ENCODE measurements at regions not wholly inside any gene's neighbourhood (a gene's known extent, or its start where the extent isn't known, plus 50 kb on each side); places are given as distances from the start of the nearest gene placed in this dataset.

DNA sequence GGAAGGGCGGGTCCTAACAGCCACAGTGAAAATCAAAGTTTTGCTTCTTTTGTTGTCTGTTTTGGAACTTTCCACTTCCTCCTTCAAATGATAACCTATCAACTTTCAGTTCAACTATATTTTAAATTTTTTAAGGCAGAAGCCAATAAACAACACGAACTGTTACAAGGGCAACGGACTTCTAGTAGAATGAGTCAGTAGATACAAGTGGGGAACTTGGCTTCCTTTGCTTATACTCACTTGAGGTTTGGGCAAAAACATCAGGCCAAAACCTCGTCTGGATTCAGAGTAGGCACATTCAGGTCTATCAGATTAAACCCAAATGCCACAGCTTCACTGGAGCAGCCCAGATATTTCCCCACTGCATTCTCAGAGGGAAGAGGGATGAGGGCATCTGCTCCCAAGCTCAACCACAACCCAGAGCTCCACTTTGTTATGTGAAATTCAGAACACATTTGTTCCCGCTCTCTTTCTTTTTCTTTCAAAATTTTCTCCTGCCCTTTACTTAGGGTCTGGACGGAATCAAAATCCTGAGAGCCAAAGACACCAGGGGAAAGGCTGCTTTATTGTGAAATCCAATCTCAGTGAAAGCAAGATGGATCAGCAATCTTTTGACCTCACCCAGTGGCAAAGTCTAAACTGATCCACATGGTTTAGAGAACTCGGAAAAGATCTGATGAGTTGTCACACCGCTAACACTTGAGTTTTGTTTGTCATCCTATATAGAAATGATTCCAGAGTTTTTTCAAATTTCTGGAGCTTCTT is 152.5 kb upstream of the BTG1 start:
- H3K9me2 ChIP-seq, result no peaks in the 10 kb centered on the region
- no peak overlapping the region for H3K4me2 ChIP-seq
- no peaks in the 10 kb centered on the region for H3K36me3 ChIP-seq (replicated peaks in 1 of 2; ENCODE audit: control insufficient read depth in 1 of 2, insufficient read depth in 2 of 2, low read length in 1 of 2)
- peak overlapping the region in 1 of 2 experiments; percentile 72; a peak in 2 of 4 replicates for H3K27ac ChIP-seq (ENCODE audit: low read depth in 2 of 2, low read length in 1 of 2)
- H3K4me1 ChIP-seq (ENCODE audit: control insufficient read depth in 1 of 2, insufficient read depth in 2 of 2, low read depth in 1 of 2, low read length in 1 of 2), result peaks cover 0 to 5% of the 10 kb centered on the region in 2 experiments; a peak in 3 of 4 replicates
- no peaks in the 10 kb centered on the region for H3K9me3 ChIP-seq
- ChIA-PET POLR2A (no interaction called here), CTCF (interaction anchor here (0.6 to 1.6 kb wide), 2 partner anchors 10 to 193 kb away, joined by 4 read pairs; no protein-coding TSS in a partner anchor)
- H2AFZ ChIP-seq (ENCODE audit: low read depth), result peak overlapping the region; percentile 51; the same call in 1 of the 2 replicates
- no peaks in the 10 kb centered on the region for H4K20me1 ChIP-seq (ENCODE audit: insufficient read depth)
- H3K79me2 ChIP-seq (ENCODE audit: insufficient read depth), result no peaks in the 10 kb centered on the region
- 68% methylated on average over 8 of the region's 8 CpGs for WGBS (ENCODE audit: low lambda C conversion rate)
- DNase-seq, result no peak
- H3K27me3 ChIP-seq (ENCODE audit: insufficient read depth), result no peaks in the 10 kb centered on the region
- no peaks in the 10 kb centered on the region for H3F3A ChIP-seq (replicated peaks; ENCODE audit: insufficient read depth)
- TF ChIP-seq SIN3A (IDR thresholded peaks at IDR 0.05; ENCODE audit: borderline replicate concordance, low read depth, low read length), result no peak
- no peak for TF ChIP-seq RFX5 (IDR thresholded peaks at IDR 0.05; ENCODE audit: low read length)
- no peak for TF ChIP-seq EZH2phosphoT487 (IDR thresholded peaks at IDR 0.05; ENCODE audit: borderline replicate concordance, low read depth)
- no peak for TF ChIP-seq MEF2A (IDR thresholded peaks at IDR 0.05; ENCODE audit: borderline replicate concordance, low read depth)
- TF ChIP-seq GABPA (IDR thresholded peaks at IDR 0.05; ENCODE audit: low read depth), result no peak
- no peak for TF ChIP-seq PBX3 (IDR thresholded peaks at IDR 0.05)
- TF ChIP-seq JUND (IDR thresholded peaks at IDR 0.05), result no peak
- H3K4me3 ChIP-seq (ENCODE audit: low read depth in 2 of 2, low read length in 1 of 2), result no peak overlapping the region
- H3K9ac ChIP-seq, result no peak overlapping the region

DNA sequence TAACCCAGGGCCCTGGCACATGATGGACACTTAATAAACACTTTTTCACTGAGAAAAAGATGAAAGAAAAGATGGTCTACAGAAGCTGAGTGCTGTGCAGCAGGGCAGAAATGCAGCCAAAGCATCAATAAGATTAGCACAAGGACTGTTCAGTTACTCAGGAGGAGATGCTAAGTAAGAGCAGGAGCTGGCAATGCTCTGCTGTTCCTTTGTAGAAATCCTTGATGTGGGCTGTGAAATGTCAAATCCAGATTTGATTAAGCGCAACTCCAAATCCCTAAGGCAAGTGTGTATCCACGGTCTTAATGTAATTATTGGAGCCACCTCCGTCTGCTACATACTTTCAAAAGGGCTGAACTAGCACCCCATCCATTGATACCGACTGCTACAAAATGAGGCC is 151.8 kb upstream of the BTG1 start:
- Histone ChIP-seq H4K20me1 (ENCODE audit: insufficient read depth) (no peaks in the 10 kb centered on the region), H3F3A (replicated peaks; ENCODE audit: insufficient read depth) (no peaks in the 10 kb centered on the region), H3K36me3 (replicated peaks in 1 of 2; ENCODE audit: control insufficient read depth in 1 of 2, insufficient read depth in 2 of 2, low read length in 1 of 2) (no peaks in the 10 kb centered on the region), H3K9me3 (no peaks in the 10 kb centered on the region), H3K27ac (ENCODE audit: low read depth in 2 of 2, low read length in 1 of 2) (peak overlapping the region in 1 of 2 experiments; percentile 72; a peak in 2 of 4 replicates), H3K4me3 (ENCODE audit: low read depth in 2 of 2, low read length in 1 of 2) (no peak overlapping the region), H3K9me2 (no peaks in the 10 kb centered on the region), H3K4me1 (ENCODE audit: control insufficient read depth in 1 of 2, insufficient read depth in 2 of 2, low read depth in 1 of 2, low read length in 1 of 2) (peaks cover 0 to 5% of the 10 kb centered on the region in 2 experiments; a peak in 3 of 4 replicates), H3K27me3 (ENCODE audit: insufficient read depth) (no peaks in the 10 kb centered on the region), H3K9ac (no peak overlapping the region), H2AFZ (ENCODE audit: low read depth) (0 out of 2 replicates have a peak overlapping the region, but pooled peaks have one; percentile 41), H3K79me2 (ENCODE audit: insufficient read depth) (no peaks in the 10 kb centered on the region), H3K4me2 (no peak overlapping the region)
- TF ChIP-seq FOXJ3 (CRISPR knock-in tag; IDR thresholded peaks at IDR 0.05) (no peak), IRF3 (IDR thresholded peaks at IDR 0.05; ENCODE audit: low read depth, low read length) (no peak), EP300 (IDR thresholded peaks at IDR 0.05; ENCODE audit: borderline replicate concordance in 1 of 2, low read depth in 1 of 2, low read length in 1 of 2) (peak in 1 of 2 experiments; percentile 44; a peak in 1 of 4 replicates), PBX3 (IDR thresholded peaks at IDR 0.05) (no peak), RCOR1 (IDR thresholded peaks at IDR 0.05; ENCODE audit: low read length) (no peak), REST (IDR thresholded peaks at IDR 0.05; ENCODE audit: low read depth, low read length) (no peak)
- TF ChIP-seq, protein P1, sequence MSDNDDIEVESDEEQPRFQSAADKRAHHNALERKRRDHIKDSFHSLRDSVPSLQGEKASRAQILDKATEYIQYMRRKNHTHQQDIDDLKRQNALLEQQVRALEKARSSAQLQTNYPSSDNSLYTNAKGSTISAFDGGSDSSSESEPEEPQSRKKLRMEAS (IDR thresholded peaks at IDR 0.05; ENCODE audit: low read depth), result no peak
- peak; percentile 38 for DNase-seq
- 44% methylated on average over 4 of the region's 4 CpGs for WGBS (ENCODE audit: low lambda C conversion rate)
- POLR2A ChIA-PET, result no interaction called here
- CTCF ChIA-PET, result interaction anchor here (0.8 to 1.6 kb wide), 3 partner anchors 9 to 19 kb away, joined by 3 to 4 read pairs (median 3); no protein-coding TSS in a partner anchor
